ENCODE measurements at regions not wholly inside any gene's neighbourhood (a gene's known extent, or its start where the extent isn't known, plus 50 kb on each side); places are given as distances from the start of the nearest gene placed in this dataset.

- TF ChIP-seq MAX (IDR thresholded peaks at IDR 0.05; ENCODE audit: insufficient read depth, insufficient read length) (no peak), POLR2A (IDR thresholded peaks at IDR 0.05; ENCODE audit: low read depth, low read length) (no peak), EZH2 (IDR thresholded peaks at IDR 0.05; ENCODE audit: borderline replicate concordance, low read depth, low read length, severe bottlenecking) (no peak), CTCF (IDR thresholded peaks at IDR 0.05; ENCODE audit: extremely low read depth in 1 of 2, insufficient read depth in 1 of 2, low read depth in 1 of 2, low read length in 2 of 2) (no peak), POLR2AphosphoS5 (IDR thresholded peaks at IDR 0.05; ENCODE audit: insufficient read depth, low read depth, low read length) (no peak)
Measured at GRCh38 chr2:157172239-157172638, 85.3 kb upstream of the GALNT5 start.

All from endothelial cell of umbilical vein (primary cell).